ENCODE measurements at regions not wholly inside any gene's neighbourhood (a gene's known extent, or its start where the extent isn't known, plus 50 kb on each side); places are given as distances from the start of the nearest gene placed in this dataset.

DNA sequence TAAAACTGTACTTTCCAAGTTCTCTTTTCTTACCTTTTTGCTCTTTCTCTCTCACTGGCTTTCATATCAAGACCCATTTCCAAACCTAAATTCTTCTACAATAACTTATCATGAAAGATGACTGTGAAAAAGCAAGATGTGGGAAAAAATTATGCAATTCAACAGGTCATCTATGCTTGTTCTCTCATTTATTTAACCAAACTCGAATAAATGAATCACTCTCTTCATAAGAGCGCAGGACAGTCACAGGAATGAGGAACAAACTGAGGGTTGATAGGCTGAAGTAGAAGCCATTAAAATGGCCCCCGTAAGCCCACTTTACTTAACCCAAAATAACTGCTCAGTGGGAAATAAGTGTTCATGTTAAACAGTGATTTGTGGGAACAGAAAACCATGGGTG, 1289.7 kb upstream of the SORCS1 start:
- DNase-seq: no peak

DNA sequence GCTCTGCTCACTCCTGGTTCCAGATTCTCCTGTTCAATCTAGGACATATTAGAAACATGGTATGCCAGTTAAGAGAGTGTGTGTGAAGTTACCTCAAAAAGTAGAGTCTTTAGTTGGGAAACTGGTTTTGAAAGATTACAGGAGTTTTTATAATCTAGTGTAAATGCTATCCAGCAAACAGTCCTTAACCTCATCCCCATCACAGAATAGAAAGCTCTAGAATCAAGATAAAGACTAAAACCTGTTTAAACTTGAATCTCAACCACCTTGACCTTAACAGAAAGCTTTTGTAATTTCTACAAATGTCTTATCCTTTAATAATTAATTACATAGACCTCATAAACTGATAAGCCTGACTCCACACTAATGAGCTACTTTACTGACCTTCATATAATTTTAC, 1288.7 kb upstream of the SORCS1 start:
- no peak for DNase-seq

DNA sequence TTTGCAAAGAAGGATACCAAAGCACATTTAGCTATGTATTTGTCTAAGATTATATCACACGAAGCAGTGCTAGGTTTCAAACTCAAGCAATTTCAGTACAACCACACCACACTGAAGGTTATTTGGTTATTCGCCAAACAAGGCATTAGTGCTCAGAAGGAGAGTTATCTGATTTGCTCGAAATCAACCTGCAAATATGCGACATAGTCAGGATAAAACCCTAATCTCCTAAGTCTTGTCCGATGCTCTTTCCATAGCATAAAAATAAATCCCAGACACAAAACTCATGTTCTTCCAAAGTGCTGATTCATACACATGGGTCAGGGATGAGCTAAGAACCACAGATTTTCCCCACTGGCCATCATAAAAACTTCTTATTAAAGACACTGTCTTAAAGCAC, 1288.0 kb upstream of the SORCS1 start:
- no peak for DNase-seq

DNA sequence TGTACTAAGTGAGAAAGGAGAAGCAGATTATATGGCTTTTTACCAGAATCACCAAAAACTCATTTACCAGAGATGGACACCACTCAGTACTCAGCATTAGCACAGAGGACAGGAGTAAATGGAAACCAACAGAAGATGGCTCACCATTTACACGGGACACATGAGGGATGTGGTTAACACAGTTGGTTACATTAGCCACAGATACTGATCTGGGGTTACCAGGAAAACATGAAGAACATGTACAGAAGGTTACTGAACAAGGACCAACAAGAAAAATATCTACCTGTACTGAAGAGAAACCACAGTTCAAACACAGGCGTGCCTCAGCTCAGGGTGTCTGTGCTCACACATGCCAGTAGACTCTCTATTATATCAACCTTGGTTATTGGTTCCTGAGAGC, 1285.8 kb upstream of the SORCS1 start:
- DNase-seq: no peak

DNA sequence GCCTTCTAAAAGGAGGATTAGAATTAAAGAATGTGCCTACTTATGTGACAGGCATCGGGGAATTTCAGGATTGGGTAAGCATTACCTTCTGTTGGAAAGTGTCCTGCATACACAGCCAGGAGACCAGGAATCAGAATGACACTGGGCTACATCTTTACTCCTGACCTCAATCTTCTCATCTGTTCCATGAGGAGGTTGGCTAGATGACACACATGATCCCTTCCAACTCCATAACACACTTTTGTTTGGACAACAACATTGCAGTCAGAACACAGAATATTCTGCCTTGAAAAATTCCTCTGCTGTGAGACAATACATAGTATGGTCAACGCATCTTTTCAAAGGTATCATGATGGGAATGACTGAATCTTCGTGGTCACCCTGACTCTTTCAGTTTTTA, 1281.2 kb upstream of the SORCS1 start:
- DNase-seq: no peak

DNA sequence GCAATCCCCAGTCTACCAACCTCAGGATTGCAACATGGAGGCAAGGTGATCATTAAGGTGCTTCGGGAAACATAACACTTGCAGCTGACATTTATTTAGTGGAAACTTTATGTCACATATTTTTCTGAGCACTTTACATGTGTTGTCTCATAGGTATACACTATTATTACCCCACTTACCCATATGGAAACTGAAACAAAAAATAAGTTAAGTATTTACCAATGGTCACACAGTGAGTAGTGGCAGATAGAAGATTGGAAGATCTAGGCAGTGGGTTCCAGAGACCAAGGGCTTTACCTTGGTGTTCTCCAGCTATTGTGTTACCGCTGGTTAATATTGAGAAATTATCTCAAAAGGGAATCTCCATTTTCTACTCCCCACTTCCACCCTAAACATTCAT, 1279.1 kb upstream of the SORCS1 start:
- DNase-seq: no peak

DNA sequence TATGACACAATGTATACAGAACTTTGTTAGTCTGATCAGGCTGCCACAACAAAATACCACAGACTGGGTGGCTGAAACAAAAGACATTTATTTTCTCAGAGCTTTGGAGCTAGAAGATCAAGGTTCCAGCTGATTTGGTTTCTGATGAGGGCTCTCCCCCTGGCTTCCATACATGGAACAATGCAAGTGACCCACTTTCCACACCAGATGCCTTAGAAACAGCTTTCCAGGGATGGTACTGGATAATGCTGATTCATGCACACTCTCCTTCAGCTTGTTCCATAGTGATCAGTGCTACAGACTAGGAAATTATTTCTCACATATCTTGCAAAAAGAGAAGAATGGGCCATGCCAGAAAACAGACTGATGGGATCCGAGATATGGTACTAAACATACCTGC, 1274.9 kb upstream of the SORCS1 start:
- no peak for DNase-seq

DNA sequence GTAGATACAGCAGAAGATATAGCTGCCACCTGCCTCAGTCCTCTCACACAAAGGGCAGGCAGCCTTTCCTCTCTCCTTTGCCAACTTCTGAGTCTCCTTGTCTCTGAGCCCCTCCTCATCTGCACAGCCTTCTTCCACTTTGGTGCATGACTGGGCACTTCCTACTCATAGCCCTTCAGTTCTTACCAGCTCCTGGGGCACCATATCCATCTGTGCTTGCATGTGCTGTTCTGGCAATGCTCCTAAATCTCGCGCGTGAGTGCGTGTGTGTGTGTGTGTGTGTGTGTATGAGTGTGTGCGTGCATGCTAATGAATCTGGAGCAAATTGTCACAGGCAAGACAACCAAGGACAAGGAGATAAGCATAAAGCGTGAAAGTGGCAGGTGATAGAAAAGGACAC, 1271.6 kb upstream of the SORCS1 start:
- DNase-seq: no peak

DNA sequence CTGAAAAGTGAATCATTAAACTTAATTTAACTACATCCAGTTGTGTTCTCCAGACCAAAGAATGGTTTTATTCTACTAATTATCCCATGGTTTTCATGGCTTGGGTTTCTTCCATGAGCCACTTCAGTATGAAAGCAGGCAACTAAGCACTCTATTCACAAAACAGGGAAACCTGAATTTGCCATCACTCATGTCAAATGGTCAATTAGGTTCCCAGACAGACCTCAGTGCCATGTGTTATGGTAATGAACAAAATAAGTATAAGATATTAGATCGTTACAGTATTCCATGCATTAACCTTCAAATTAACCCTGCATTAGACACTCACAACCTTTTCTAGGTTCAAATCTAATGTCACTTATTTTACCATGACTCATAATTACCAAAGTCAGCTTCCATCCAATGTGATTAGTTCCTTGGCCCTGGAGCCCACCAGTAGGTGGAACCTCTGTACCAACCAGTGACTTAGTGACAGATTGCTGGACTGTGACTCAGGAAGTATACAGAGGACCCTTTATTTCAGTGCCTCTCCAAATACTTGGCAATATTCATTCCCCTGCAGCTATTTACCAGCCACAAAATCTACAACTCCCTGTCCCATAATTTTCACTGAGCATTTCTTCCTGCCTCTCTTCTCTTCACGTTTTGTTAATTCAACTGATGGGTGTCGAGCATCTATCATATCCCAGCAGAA, 1270.2 kb upstream of the SORCS1 start:
- no peak for DNase-seq

DNA sequence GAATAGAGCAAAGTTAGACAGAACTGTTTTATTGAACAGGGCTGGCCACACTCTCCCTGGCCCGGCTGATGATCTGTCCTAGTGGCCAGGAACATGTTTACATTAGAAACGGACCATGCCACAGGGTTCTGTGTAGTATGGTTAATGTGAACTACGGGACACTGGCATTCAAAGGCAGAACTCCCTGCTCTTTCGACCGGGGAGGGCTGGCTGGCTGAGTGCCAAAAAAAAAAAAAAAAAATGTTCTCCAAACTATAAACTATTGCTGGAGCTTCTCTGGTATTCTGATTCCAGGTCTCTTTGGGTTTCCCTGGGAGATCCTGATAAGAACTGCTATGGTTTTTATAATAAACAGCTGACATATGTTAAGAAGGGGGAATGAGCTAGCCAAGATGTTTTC, 1262.6 kb upstream of the SORCS1 start:
- DNase-seq: no peak

DNA sequence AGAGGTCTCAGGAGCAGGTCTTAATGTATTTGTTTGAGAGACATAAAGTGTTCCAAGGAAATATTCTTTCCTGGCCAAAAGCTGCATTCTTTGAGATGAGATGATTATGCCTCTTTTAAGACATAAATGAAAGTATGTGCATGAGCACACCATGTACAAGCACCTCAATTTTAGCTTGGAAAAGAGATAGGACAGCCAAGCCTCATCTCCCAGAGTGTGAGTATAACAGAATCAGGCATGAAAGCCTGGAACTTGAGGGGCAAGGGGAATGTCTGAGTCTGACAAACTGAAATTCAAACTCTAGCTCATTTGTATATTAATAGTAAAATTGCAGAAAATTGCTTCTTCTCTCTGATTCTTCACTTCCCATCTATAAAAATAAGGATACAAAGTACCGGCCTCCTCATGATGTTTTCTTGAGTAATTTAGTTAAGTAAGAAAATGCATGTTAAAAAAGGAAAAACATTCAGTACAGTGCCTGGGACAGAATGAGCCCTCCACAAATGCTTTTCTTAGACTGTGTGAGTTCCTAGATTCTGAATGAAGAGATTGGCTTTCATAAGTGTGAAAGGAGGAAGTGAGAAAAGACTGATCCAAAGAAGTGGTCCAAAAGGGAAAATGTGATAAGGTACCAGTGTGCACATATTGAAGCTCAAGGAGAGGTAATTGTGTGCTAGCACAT, 1260.9 kb upstream of the SORCS1 start:
- no peak for DNase-seq

DNA sequence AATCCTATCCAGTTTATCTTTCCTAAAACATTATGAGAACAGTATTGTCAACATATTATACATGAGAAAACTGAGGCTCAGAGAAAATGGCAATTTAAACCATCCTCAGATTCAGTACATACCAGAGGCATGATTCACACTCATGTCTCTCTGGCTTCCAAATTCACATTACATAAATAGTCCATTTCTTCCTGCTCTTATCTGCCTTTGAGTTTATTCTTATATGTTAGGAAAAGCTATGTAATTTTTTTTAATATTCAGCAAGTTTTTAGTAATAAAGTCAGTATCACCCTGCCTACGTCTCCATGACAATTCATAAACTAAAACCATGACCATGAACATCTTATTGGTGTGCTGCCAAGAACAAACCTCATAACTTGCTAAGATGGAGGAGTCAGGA, 1260.2 kb upstream of the SORCS1 start:
- no peak for DNase-seq

DNA sequence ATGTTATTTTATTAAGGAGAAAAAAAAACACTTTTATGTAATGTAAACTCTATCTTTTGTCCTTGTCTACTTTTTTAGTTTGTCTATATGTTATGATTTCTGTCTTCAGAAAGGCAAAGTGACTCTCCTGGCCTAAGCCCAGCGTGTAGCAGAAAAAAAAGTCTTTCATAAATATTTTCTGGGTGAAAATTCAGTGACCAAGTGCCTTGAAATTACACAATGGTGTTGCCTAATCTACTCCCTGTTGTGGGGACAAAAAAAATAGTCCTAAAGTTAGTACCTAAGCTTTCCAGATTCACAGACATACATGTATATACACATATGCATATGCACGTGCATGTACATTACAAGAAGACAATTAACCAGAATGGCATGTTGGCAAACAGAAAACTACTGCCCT, 1257.8 kb upstream of the SORCS1 start:
- DNase-seq: no peak

DNA sequence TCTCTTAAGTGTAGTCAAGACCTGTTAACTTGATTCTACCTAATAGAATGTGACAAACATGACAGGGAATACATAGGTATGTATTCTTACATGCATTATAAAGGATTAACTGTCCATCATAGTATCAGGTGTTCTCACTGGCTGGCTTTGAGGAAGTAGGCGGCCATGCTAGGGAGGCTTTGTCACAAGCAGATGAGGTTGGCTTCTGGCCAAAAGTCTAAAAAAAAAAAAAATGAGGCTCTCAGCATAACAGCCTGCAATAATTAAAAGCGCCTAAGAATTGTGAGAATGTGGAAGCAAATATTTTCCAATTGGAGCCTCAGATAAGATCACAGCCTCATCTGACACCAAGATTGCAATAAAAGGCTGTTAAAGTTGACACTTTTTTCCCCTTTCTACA, 1256.8 kb upstream of the SORCS1 start:
- no peak for DNase-seq

DNA sequence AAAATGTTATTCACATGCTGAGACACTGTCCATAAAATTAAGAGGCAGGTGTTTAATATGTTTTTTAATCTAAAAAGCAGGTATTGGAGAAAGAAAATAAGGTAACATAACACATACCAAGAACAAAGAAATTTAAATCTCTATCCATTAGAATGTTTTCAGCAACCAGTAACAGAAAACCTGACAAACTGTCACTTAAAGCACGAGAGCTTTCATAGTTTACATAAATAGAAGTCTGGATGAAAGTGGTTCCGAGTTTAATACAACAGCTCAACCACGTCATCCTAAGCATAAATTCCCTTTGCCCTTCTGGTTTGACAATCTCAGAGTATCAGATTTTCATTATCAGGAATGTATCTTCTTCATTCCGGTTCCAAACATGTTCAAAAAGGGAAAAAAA, 1249.4 kb upstream of the SORCS1 start:
- no peak for DNase-seq

DNA sequence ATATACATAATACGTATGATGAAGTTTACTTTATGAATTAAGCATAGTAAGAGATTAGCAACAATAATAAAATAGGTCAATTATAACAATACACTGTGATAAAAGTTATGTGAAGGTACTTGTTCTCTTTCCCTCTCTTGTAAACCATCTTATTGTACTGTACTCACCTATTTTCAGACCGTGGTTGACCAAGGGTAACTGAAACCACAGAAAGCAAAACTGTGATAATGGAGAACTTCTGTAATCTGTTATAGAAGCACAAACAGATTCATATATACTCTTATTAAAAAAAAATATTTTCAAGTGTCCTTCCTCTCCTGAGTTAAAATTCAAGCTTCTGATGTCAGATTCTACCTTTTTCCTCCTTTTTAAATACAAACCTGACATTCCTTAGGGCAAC, 1247.8 kb upstream of the SORCS1 start:
- DNase-seq: no peak

DNA sequence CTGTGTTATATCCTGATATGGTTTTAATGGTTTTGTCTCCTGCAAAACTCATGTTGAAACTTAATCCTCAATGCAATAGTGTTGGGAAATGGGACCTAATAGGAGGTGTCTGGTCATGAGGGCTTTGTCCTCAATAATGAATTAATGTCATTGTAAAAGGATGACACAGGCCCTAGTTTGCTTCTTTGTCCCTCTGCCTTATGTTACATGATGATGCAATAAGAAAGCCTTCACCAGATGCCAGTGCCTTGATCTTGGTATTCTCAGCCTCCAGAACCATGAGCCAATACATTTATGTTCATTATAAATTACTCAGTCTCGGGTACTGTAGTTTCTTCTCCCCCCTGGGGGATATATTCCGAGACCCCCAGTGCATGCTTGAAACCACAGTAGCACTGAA, 1247.4 kb upstream of the SORCS1 start:
- DNase-seq: no peak

DNA sequence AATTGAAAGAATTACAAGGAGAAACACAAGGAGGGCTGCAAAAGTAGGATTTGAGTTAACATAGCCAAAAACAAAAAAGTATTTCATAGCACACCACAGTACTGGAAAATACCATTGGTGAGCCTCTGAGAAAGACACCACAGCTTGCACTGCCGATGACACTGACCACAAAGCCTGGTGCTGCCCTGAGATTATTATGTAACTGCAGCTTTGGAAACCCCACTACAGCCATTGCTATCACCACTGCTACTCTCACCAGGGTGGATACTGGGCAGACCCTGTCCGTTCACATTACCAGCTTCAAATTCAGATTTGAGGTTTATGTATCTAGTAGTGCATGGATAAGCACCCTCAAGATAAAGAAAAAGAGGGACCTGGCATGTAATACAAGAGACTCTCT, 1246.7 kb upstream of the SORCS1 start:
- DNase-seq: no peak

DNA sequence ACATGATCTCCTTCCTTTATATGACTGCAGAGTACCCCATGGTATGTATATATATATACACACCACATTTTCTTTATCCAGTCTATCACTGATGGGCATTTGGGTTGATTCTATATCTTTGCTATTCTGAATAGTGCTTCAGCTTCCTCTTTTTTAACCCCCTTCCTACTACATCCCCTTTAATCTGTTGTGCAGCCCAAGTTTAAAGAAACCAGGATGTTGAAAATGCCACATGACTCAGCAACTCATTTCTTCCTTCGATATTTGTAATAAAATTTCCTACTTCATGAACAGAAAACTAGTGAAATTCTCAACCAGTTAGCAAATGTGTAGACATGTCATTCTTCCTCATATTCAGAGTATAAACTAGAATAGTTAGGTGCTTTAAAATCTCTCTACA, 1245.7 kb upstream of the SORCS1 start:
- DNase-seq: no peak

DNA sequence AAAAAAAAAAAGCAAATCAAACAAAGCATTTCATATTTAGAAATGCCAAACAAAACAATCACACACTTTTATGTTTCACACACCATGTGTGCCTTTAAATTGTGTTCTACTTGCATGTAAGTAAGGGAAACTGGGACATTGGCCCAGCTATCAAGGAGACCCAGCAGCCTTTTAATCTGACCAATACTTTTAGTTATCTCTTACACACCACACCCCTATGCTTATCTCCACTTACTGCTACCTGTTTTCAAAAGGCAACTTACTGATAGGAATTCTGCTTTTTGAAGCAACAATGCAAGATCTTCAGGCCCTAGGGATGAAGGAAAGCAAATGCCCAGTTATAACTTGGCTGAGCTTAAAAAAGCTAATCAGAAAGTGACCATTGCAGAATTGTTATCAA, 1244.8 kb upstream of the SORCS1 start:
- no peak for DNase-seq

DNA sequence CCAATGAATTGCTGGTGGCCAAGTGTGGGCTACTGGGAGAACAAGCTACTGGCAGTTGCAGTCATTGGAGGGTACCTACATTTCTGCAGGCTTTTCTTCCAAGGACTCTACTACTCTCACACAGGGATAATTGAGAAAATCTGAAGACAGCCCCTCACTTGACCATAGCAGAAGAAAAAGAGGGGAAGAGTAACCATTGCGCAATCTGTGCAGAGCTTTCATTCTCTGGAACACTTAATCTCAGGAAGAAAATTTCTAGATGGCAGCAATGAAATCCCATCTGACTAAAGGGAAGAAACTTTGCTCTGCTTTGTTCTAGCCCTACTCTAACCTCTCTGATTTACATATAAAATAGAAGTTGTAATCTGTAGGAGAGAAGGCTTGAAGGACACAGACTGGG, 1239.6 kb upstream of the SORCS1 start:
- no peak for DNase-seq

DNA sequence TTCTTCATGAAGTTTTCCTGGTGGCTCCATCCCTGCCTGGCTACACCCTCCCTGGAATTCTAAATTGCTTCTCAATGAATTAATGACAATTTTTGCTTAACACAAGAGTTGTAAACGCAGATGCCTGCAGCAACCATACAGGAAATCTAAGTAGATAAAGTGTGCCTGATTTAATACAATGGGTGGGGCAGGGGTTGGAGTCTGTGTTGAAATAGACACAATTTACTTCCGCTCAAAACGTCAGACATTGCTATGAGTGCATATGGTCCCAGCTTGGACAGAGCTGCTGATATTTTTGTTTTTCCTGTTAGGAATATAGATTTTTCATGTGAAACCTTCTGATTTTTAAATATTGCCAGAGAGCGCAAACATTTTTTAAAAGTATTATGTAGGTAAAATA, 1235.0 kb upstream of the SORCS1 start:
- DNase-seq: no peak

DNA sequence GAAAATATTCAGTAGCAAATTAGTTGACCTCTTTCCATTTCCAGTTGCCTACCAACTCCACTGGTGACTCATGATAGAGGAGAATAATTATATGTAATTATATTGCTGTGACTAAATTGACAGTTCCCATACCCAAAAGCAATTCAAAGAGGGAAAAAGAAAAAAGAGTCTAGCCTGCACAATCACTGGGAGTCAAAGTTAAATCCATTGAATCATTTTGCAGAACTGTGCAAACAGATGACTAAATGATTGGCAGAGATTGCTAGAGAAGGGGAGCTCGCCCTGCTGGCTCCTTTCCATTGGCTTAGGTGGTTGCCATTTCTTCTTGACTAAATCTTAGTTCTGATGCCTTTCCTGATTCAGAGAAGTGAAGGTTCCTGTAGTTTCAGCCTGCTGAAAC, 1228.6 kb upstream of the SORCS1 start:
- no peak for DNase-seq

DNA sequence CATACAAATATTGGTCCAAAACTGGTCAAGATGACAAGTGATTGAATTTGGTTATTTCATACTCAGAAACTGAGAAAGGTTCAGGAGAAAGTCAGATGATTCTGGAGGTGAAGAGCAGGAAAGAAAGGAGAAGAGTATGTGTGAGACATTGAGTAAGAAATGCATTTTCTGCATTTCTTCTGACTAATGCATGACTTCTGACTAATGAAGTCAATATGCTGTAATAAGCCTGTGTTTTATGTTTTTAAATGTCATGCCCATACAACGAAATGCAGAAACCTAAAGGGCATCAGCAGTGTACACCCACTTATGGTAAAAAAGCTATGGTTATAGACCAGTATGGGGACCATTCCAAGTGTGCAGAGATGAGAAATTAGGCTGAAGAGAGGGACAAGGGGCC, 1227.8 kb upstream of the SORCS1 start:
- no peak for DNase-seq

DNA sequence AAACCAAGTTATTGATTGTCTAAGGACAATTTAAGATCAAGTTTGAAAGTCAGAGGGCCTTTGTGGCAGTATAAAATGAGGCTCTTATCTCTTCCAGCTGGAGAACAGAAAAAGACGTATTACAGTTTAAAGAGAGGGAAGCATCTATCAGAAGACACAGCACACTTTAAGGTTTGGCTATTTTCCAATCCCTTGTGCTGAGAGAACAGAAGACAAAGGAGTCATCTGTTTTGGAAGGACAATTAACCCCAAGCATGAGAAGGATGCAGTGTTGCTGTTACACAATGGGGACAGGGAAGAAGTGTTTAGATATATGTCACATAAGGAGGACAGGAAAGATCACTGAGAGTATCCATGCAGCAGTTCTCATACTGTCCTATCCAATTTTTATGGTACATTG, 1224.2 kb upstream of the SORCS1 start:
- DNase-seq: no peak

Data from NCI-H1092 (cell line).